RWPE1 (cell line): ENCODE measurements at regions not wholly inside any gene's neighbourhood (a gene's known extent, or its start where the extent isn't known, plus 50 kb on each side); places are given as distances from the start of the nearest gene placed in this dataset.

Source experiments
- CTCF ChIA-PET: fragments of 350-600 bp; sonication (Branson Sonifier 250); formaldehyde crosslinking; extraction: SDS; loops from one replicate; lab custom pipeline; 2021; lab: Yijun Ruan, JAX
- POLR2A ChIA-PET: fragments of 400-600 bp; formaldehyde crosslinking; extraction: SDS; loops from one replicate; lab custom pipeline; 2020; ENCODE audit warnings: antibody characterized with exemption; ENCODE audit not compliant: low non-redundant PET; lab: Yijun Ruan, JAX
- DNase-seq: peaks from one replicate; pipeline ENCODE4 v3.0.0; 2012; ENCODE audit warnings: low spot score
- H3K27ac ChIP-seq: fragments of 450-650 bp; 2 replicates; pipeline ENCODE4 v1.5.1; 2017
- TF ChIP-seq, protein P1 (sequence below): fragments of 450-650 bp; conservative IDR thresholded peaks from 2 replicates; pipeline ENCODE4 v1.5.1; 2017; ENCODE audit warnings: low read depth, mild to moderate bottlenecking

DNA sequence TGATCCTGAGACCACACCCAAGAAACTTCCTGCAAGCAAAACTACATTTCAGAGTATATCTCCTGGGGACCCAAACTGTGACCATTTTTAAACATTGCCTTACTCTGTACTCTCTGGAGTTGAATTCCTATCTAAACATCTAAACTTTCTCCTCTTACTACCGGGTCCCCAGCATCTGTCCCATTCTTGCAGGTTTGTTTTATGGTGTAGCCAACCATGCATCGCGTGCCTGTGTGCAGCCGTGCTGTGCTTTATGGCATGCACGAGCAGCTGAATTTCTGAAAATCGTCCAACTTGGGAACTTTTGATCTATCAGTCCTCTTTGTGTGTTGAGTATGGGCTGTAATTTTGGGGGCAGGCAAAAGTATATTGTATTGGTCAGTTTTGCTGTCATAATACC is 423.8 kb upstream of the DPP6 start:
- no peak for DNase-seq
- CTCF ChIA-PET: no interaction called here
- TF ChIP-seq, protein P1, sequence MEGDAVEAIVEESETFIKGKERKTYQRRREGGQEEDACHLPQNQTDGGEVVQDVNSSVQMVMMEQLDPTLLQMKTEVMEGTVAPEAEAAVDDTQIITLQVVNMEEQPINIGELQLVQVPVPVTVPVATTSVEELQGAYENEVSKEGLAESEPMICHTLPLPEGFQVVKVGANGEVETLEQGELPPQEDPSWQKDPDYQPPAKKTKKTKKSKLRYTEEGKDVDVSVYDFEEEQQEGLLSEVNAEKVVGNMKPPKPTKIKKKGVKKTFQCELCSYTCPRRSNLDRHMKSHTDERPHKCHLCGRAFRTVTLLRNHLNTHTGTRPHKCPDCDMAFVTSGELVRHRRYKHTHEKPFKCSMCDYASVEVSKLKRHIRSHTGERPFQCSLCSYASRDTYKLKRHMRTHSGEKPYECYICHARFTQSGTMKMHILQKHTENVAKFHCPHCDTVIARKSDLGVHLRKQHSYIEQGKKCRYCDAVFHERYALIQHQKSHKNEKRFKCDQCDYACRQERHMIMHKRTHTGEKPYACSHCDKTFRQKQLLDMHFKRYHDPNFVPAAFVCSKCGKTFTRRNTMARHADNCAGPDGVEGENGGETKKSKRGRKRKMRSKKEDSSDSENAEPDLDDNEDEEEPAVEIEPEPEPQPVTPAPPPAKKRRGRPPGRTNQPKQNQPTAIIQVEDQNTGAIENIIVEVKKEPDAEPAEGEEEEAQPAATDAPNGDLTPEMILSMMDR: no peak
- no peak overlapping the region for H3K27ac ChIP-seq
- POLR2A ChIA-PET: no interaction called here

DNA sequence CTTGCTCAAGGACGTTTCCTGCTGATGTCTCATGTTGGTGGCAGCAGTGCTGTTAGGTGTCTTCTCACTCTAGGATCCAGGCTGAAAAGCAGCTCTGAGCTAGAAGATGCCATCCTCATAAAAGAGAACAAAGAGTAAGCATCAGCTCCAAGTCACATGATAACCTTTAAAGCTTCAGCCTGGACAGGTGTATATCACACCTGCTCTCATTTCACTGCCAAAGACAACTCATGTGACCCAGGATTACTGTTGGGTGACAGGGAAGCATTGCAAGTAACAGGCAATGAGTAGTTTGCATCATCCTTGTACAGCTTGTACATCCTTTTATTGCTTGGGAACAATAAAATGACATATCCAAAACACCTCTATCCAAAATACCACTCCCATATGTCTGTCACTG is 423.4 kb upstream of the DPP6 start:
- CTCF ChIA-PET: no interaction called here
- TF ChIP-seq, protein P1: no peak
- no peak overlapping the region for H3K27ac ChIP-seq
- POLR2A ChIA-PET: no interaction called here
- DNase-seq: no peak

DNA sequence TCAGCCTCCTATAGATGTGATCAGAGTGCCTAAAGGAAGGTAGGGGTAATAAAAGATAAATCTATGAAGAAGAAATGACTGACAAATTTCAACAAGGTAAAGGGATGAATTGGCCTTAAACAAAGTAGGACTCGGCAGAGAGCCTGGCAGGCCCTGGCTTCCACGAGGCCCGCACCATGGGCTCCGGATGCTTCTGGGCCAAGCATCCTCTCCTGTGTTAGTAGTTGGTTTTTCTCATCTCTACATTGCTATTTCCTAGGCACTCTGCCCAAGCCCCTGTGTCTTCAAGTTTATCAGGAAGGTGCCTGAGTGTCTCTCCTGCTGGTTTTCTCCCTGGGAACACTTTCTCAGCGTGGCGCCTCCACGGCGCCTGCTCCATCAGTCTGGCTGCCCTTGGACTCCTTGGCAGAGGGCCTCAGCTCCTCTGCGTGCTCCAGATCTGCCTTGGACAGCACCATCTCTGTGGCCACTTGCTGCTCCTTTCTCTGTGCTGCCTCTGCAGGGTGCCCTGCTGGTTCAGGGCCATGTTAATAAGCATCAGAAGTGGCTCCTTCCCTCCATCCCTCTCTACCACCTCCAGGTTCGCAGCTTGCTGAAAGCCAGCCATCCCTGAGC is 413.3 kb upstream of the DPP6 start:
- CTCF ChIA-PET: no interaction called here
- TF ChIP-seq, protein P1: no peak
- POLR2A ChIA-PET: no interaction called here
- DNase-seq: no peak
- H3K27ac ChIP-seq: no peak overlapping the region

DNA sequence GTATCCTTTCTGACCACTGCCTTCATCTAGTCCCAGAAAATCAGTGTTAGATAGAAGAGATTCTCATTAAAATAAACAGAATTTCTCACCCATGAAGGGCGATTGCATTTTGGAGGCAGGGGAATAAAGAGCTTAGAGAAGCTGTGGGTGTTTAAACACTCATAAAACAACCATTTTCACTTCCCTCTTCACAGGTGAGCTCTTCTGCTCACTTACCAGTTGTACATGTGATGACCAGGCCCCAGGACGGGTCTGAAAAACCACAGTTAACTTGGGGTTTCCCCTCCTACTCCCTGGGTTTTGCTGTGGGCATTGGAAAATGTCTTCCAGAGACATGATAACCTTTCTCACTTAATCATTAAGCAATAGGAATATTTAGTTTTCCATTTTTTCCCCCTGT is 411.6 kb upstream of the DPP6 start:
- no peak overlapping the region for H3K27ac ChIP-seq
- CTCF ChIA-PET: no interaction called here
- POLR2A ChIA-PET: no interaction called here
- no peak for DNase-seq
- TF ChIP-seq, protein P1: no peak

DNA sequence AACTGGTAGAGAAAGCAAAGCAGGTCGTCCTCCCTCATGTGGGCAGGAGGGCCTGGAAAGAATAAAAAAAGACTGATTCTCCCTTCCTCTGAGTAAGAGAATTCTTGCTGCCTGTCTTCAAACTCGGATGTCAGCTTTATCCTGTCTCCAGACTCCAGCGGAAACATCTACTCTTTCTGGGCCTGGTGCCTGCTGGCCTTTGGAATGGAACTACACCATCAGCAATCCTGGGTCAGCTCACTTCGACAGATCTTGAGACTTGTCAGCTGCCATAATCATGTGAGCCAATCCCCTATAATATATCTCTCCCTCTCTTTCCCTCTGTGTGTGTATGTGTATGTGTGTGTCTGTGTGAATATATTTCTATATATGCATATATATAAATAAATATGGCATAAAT is 411.0 kb upstream of the DPP6 start:
- no peak for DNase-seq
- ChIA-PET POLR2A (no interaction called here), CTCF (no interaction called here)
- TF ChIP-seq, protein P1: no peak
- no peak overlapping the region for H3K27ac ChIP-seq

DNA sequence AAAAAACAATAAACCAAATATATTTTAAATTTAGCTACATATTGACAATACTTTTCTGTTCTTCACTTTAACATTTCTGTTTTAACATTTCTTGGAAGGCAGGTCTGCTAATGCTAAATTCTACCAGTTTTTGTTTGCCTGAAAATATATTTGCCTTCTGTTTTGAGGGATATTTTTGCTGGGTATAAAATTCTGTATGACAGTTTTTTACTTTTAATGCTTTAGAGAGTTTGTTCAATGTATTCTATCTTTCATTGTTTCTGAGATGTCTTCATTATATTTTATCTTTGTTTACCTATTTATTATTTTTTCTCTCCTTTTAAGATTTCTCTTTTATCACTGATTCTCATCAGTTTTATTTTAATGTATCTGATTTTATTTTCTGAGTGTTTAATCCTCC is 409.2 kb upstream of the DPP6 start:
- H3K27ac ChIP-seq: no peak overlapping the region
- CTCF ChIA-PET: no interaction called here
- TF ChIP-seq, protein P1: no peak
- POLR2A ChIA-PET: no interaction called here
- no peak for DNase-seq
